Neural progenitor cell (in vitro differentiated cells): ENCODE measurements at regions not wholly inside any gene's neighbourhood (a gene's known extent, or its start where the extent isn't known, plus 50 kb on each side); places are given as distances from the start of the nearest gene placed in this dataset.
"Not testable (repeated sequence)": the region's sequence is repeated elsewhere in the genome, so short reads cannot be mapped to it uniquely, and the experiment has no call there.

Experiments
- DNase-seq: peaks from one replicate; pipeline ENCODE4 v3.0.0-alpha.2; 2016; ENCODE audit warnings: low spot score
- H2AFZ ChIP-seq: fragments of 200-600 bp; sonication (generic); replicated peaks from 2 replicates; pipeline ENCODE4 v1.6.1; 2016; ENCODE audit warnings: antibody characterized with exemption
- H3F3A ChIP-seq: fragments of 200-600 bp; sonication (generic); 2 replicates; pipeline ENCODE4 v1.6.1; 2016; ENCODE audit warnings: antibody characterized with exemption, low read depth
- H3K27ac ChIP-seq: fragments of 200-600 bp; sonication (generic); 2 replicates; pipeline ENCODE4 v1.5.1; 2016; ENCODE audit warnings: mild to moderate bottlenecking
- H3K27me3 ChIP-seq: fragments of 200-600 bp; sonication (generic); 2 replicates; pipeline ENCODE4 v1.6.1; 2016; ENCODE audit warnings: mild to moderate bottlenecking, moderate library complexity
- H3K36me3 ChIP-seq: fragments of 200-600 bp; sonication (generic); 2 replicates; pipeline ENCODE4 v1.5.1; 2016
- H3K4me1 ChIP-seq: fragments of 200-600 bp; sonication (generic); 2 replicates; pipeline ENCODE4 v1.6.1; 2016; ENCODE audit warnings: mixed run types
- H3K4me2 ChIP-seq: fragments of 200-600 bp; sonication (generic); 2 replicates; pipeline ENCODE4 v1.6.1; 2016
- H3K4me3 ChIP-seq: fragments of 200-600 bp; sonication (generic); 2 replicates; pipeline ENCODE4 v1.5.1; 2016
- H3K79me2 ChIP-seq: fragments of 200-600 bp; sonication (generic); 2 replicates; pipeline ENCODE4 v1.6.1; 2016; ENCODE audit warnings: low read depth
- H3K9ac ChIP-seq: fragments of 200-600 bp; sonication (generic); 2 replicates; pipeline ENCODE4 v1.6.1; 2016
- H3K9me3 ChIP-seq: fragments of 200-600 bp; sonication (generic); 2 replicates; pipeline ENCODE4 v1.5.1; 2016; ENCODE audit warnings: low read depth
- H4K20me1 ChIP-seq: fragments of 200-600 bp; sonication (generic); 2 replicates; pipeline ENCODE4 v1.6.1; 2016; ENCODE audit warnings: low read depth
- H3K27ac Mint-ChIP-seq: 3 replicates; pipeline ENCODE4 v1.8.0; 2021; ENCODE audit warnings: mixed read lengths
- H3K27me3 Mint-ChIP-seq: 2 replicates; pipeline ENCODE4 v1.8.0; 2022; ENCODE audit warnings: low read depth, mild to moderate bottlenecking, inconsistent platforms, moderate library complexity, mixed read lengths; ENCODE audit not compliant: insufficient read depth
- H3K36me3 Mint-ChIP-seq: 3 replicates; pipeline ENCODE4 v1.8.0; 2021; ENCODE audit warnings: mixed read lengths
- H3K4me1 Mint-ChIP-seq: 3 replicates; pipeline ENCODE4 v1.8.0; 2021; ENCODE audit warnings: mixed read lengths
- H3K4me3 Mint-ChIP-seq: 3 replicates; pipeline ENCODE4 v1.8.0; 2021; ENCODE audit warnings: mild to moderate bottlenecking, moderate library complexity, mixed read lengths
- H3K9me3 Mint-ChIP-seq: 3 replicates; pipeline ENCODE4 v1.8.0; 2020; ENCODE audit warnings: mixed read lengths
- EZH2 ChIP-seq: fragments of 200-600 bp; sonication (generic); IDR thresholded peaks from 2 replicates; pipeline ENCODE4 v1.6.1; 2017; ENCODE audit warnings: antibody characterized with exemption, mild to moderate bottlenecking, moderate library complexity
- EZH2phosphoT487 ChIP-seq: fragments of 200-600 bp; sonication (generic); IDR thresholded peaks from 2 replicates; pipeline ENCODE4 v1.6.1; 2017; ENCODE audit warnings: antibody characterized with exemption
- TF ChIP-seq, protein P1 (sequence below): fragments of 200-600 bp; sonication (generic); IDR thresholded peaks from 2 replicates; pipeline ENCODE4 v1.5.1; 2017; ENCODE audit warnings: antibody characterized with exemption, mild to moderate bottlenecking

GRCh38 chr2:66191311-66191710 lies 243.6 kb upstream of the MEIS1 start:
- Histone ChIP-seq H3K4me3 (no peak overlapping the region), H3K27me3 (no peaks in the 10 kb centered on the region), H3K79me2 (no peaks in the 10 kb centered on the region), H3K9ac (no peak overlapping the region), H3F3A (no peaks in the 10 kb centered on the region), H2AFZ (peak overlapping the region; percentile 5), H4K20me1 (no peaks in the 10 kb centered on the region), H3K4me1 (no peaks in the 10 kb centered on the region), H3K27ac (no peak overlapping the region), H3K9me3 (no peaks in the 10 kb centered on the region), H3K4me2 (no peak overlapping the region), H3K36me3 (no peaks in the 10 kb centered on the region)
- no peak overlapping the region for H3K27ac Mint-ChIP-seq
- no peaks in the 10 kb centered on the region for H3K36me3 Mint-ChIP-seq
- no peak for DNase-seq
- peaks cover 3% of the 10 kb centered on the region for H3K4me1 Mint-ChIP-seq
- no peak overlapping the region for H3K4me3 Mint-ChIP-seq
- H3K9me3 Mint-ChIP-seq = no peaks in the 10 kb centered on the region
- TF ChIP-seq EZH2phosphoT487 = no peak
- TF ChIP-seq EZH2 = no peak
- TF ChIP-seq, protein P1, sequence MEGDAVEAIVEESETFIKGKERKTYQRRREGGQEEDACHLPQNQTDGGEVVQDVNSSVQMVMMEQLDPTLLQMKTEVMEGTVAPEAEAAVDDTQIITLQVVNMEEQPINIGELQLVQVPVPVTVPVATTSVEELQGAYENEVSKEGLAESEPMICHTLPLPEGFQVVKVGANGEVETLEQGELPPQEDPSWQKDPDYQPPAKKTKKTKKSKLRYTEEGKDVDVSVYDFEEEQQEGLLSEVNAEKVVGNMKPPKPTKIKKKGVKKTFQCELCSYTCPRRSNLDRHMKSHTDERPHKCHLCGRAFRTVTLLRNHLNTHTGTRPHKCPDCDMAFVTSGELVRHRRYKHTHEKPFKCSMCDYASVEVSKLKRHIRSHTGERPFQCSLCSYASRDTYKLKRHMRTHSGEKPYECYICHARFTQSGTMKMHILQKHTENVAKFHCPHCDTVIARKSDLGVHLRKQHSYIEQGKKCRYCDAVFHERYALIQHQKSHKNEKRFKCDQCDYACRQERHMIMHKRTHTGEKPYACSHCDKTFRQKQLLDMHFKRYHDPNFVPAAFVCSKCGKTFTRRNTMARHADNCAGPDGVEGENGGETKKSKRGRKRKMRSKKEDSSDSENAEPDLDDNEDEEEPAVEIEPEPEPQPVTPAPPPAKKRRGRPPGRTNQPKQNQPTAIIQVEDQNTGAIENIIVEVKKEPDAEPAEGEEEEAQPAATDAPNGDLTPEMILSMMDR = no peak
- no peaks in the 10 kb centered on the region for H3K27me3 Mint-ChIP-seq

DNA sequence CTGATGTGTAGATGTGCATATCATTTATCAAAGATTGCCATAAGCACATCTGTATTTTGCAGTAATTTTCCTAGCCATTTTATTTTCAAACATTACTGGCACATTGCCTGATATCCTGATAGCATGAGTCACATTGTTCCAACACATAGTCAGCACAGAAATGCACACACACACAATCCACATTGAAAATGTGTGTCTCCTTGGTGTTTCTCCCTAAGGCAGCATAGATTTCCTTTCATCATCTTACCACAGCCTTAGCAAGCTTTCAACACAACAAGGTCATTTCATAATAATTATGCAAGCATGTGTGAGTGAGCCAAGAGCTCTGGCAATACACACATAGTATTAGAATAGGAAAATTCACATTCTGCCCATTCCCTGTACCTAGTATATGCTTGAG lies 245.4 kb upstream of the MEIS1 start:
- Histone ChIP-seq H3K79me2 (no peaks in the 10 kb centered on the region), H3K4me2 (no peak overlapping the region), H4K20me1 (no peaks in the 10 kb centered on the region), H3K27ac (no peak overlapping the region), H3K4me3 (no peak overlapping the region), H2AFZ (no peak overlapping the region), H3K36me3 (no peaks in the 10 kb centered on the region), H3F3A (no peaks in the 10 kb centered on the region), H3K27me3 (no peaks in the 10 kb centered on the region), H3K9ac (no peak overlapping the region), H3K9me3 (no peaks in the 10 kb centered on the region), H3K4me1 (no peaks in the 10 kb centered on the region)
- no peak for DNase-seq
- Mint-ChIP-seq H3K4me1 (peaks cover 9% of the 10 kb centered on the region), H3K9me3 (no peaks in the 10 kb centered on the region), H3K4me3 (no peak overlapping the region), H3K36me3 (no peaks in the 10 kb centered on the region), H3K27ac (no peak overlapping the region), H3K27me3 (no peaks in the 10 kb centered on the region)
- no peak for TF ChIP-seq EZH2phosphoT487

- Mint-ChIP-seq H3K4me3 (no peak overlapping the region), H3K27ac (no peak overlapping the region)
These were observed 248.4 kb upstream of the MEIS1 start for GRCh38 chr2:66186537-66186936.

GRCh38 chr2:66185497-66186054 lies 249.3 kb upstream of the MEIS1 start:
- H3K4me2 ChIP-seq = no peak overlapping the region
- no peak overlapping the region for H3K9ac ChIP-seq
- H3K79me2 ChIP-seq = no peaks in the 10 kb centered on the region
- Mint-ChIP-seq H3K36me3 (no peaks in the 10 kb centered on the region), H3K4me3 (no peak overlapping the region), H3K4me1 (peaks cover 13% of the 10 kb centered on the region), H3K27ac (no peak overlapping the region), H3K27me3 (no peaks in the 10 kb centered on the region), H3K9me3 (no peaks in the 10 kb centered on the region)
- no peaks in the 10 kb centered on the region for H3K27me3 ChIP-seq
- H3K4me1 ChIP-seq = no peaks in the 10 kb centered on the region
- H3F3A ChIP-seq = no peaks in the 10 kb centered on the region
- no peak for DNase-seq
- no peaks in the 10 kb centered on the region for H3K9me3 ChIP-seq
- TF ChIP-seq, protein P1 = no peak
- TF ChIP-seq EZH2phosphoT487 (no peak), EZH2 (no peak)
- no peaks in the 10 kb centered on the region for H3K36me3 ChIP-seq
- H2AFZ ChIP-seq = peak overlapping the region; percentile 82
- no peak overlapping the region for H3K27ac ChIP-seq
- no peak overlapping the region for H3K4me3 ChIP-seq
- no peaks in the 10 kb centered on the region for H4K20me1 ChIP-seq

More at GRCh38 chr2:66186537-66186936, 248.4 kb upstream of the MEIS1 start:
- H3K4me1 ChIP-seq = no peaks in the 10 kb centered on the region
- TF ChIP-seq EZH2phosphoT487 (no peak), EZH2 (no peak)
- TF ChIP-seq, protein P1 = no peak
- H3K9me3 Mint-ChIP-seq = no peaks in the 10 kb centered on the region
- H3K4me3 ChIP-seq = no peak overlapping the region
- no peak overlapping the region for H3K9ac ChIP-seq
- no peak overlapping the region for H3K27ac ChIP-seq
- no peaks in the 10 kb centered on the region for H3K27me3 ChIP-seq
- H3K4me1 Mint-ChIP-seq = peaks cover 13% of the 10 kb centered on the region
- no peaks in the 10 kb centered on the region for H4K20me1 ChIP-seq
- no peak for DNase-seq
- H3K9me3 ChIP-seq = no peaks in the 10 kb centered on the region
- H3K27me3 Mint-ChIP-seq = no peaks in the 10 kb centered on the region
- H3F3A ChIP-seq = no peaks in the 10 kb centered on the region
- H2AFZ ChIP-seq = no peak overlapping the region
- H3K4me2 ChIP-seq = no peak overlapping the region
- no peaks in the 10 kb centered on the region for H3K36me3 Mint-ChIP-seq
- no peaks in the 10 kb centered on the region for H3K36me3 ChIP-seq
- no peaks in the 10 kb centered on the region for H3K79me2 ChIP-seq

- not testable (repeated sequence) for H3K36me3 Mint-ChIP-seq, H3K27ac ChIP-seq, H3K4me3 Mint-ChIP-seq, H3K9ac ChIP-seq, H3K36me3 ChIP-seq, H3K27me3 ChIP-seq, H3K27me3 Mint-ChIP-seq, H4K20me1 ChIP-seq, H3K9me3 ChIP-seq, H3K4me1 Mint-ChIP-seq, H3K79me2 ChIP-seq, H2AFZ ChIP-seq, H3K4me1 ChIP-seq, DNase-seq, H3K27ac Mint-ChIP-seq, H3K4me3 ChIP-seq, H3F3A ChIP-seq, H3K4me2 ChIP-seq
- H3K9me3 Mint-ChIP-seq = peaks cover 12% of the 10 kb centered on the region
These were observed 257.7 kb upstream of the MEIS1 start for GRCh38 chr2:66177128-66177796.
